HG03196 (cell line): ENCODE measurements at regions not wholly inside any gene's neighbourhood (a gene's known extent, or its start where the extent isn't known, plus 50 kb on each side); places are given as distances from the start of the nearest gene placed in this dataset.
"Not testable (repeated sequence)": the region's sequence is repeated elsewhere in the genome, so short reads cannot be mapped to it uniquely, and the experiment has no call there.

Experiments
- ATAC-seq: cut with Tn5 transposase; IDR thresholded peaks from one replicate; pipeline ENCODE4 v1.9.1; 2021; ENCODE audit not compliant: unreplicated experiment

DNA sequence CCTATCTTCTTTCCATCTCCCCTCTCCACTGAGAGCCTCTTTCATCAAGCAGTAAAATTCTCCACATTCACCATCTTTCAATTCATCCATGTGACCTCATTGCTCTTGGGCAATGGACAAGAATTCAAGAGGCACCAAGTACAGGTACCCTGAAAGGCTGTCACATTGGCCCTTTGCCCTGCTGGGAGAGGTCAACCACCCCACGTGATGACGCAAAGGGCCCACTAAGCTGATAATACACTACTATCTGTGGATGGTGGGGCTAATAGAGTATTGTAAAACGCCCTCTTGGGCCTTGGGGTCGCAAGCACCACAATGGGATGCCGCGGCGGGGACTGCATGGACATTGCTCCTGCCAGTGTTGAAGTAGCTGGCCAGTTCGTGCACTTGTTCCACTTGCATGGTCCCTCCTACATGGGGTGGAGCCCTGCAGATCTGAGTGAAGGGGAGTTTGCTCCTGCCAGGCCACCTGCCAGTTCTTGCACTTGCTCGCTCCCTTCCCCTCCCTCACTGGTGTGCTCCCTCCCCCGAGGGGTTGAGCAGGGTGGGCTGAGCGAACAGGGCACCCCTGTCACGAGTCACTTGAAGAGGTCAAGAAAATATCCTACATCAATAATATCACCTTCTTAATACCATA, 1578.8 kb upstream of the RAG2 start:
- no peak for ATAC-seq

DNA sequence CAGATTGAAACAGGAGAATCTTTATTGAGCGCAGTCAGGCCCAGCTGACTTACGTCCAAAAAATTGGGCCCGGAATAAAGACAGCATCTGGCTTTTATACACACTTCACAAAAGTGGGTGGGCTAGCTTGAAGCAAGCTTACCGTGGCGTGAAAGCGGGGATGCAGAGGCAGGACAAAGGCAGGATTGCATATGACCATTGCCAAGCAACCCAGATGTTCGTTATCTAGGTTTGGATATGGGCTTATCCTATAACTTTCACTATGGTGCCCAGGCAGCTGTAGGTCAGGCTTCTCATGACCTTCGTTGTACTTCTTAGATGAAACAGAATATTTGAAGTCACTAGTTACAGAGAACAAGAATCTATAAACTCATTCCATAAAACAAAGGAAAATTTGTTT, 1575.6 kb upstream of the RAG2 start:
- no peak for ATAC-seq

DNA sequence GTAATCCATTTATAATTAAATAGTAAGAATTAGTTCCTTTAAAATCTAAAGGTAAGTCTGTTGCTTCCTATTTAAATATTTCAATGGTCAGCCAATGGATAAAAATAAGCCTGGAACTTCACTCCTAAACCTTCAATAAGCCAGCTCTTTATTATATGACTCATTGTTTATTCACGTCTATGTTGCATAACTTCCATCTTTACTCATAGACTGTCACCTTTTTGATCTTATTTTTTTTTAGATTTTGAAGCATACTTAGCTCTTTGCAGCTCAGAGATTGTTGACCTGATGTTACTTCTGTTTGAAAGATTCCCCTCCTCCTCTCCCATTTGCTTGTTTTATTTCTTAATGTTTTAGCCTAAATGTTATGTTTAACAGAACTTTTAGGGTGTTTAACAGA, 1571.2 kb upstream of the RAG2 start:
- no peak for ATAC-seq

DNA sequence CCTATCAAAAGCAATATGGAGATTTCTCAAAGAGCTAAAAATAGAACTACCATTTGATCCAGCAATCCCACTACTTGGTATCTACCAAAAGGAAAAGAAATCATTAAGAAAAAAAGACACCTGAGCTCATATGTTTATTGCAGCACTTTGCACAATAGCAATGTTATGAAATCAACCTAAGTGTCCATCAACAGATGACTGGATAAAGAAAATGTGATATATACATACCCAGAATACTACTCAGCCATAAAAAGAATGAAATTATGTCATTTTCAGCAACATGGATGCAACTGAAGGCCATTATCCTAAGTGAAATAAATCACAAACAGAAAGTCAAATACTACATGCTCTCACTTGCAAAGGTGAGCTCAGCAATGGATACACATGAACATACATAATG, 1565.5 kb upstream of the RAG2 start:
- no peak for ATAC-seq

DNA sequence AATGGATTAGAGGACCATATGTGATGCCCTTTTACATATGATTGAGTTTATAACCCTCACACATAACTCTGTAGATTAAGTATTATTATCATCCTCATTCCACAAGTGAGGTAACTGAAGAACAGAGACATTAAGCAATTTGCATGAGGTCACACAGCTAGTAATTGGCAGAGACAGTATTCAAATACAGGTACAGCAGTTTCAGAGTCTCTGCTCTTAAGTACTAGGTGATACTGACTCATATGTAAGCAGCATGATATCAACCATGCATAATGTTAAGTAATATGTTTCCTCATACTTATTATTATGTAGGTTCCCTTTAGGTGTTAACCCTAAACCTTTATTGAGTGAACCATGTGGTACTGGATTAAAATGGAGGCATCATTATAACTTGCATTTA, 1562.4 kb upstream of the RAG2 start:
- ATAC-seq = no peak

DNA sequence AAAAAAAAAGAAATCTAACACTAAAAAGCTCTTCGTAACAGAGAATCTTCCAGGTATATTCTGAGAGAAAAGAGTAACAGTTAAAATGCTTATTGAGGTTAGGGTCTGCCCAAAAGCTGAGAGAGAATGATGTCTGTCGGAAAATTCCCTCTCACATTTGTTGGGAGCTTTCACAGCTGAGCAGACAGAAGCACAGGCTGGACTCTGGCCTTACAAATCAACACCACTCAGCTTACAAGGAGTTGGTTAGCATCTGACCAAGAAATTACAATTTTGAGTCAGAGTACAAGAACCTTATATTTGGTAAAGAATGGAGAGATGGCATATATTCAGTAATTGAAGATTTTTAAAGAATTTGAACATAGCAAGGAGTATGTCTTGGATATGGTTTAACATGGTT, 1561.0 kb upstream of the RAG2 start:
- no peak for ATAC-seq

DNA sequence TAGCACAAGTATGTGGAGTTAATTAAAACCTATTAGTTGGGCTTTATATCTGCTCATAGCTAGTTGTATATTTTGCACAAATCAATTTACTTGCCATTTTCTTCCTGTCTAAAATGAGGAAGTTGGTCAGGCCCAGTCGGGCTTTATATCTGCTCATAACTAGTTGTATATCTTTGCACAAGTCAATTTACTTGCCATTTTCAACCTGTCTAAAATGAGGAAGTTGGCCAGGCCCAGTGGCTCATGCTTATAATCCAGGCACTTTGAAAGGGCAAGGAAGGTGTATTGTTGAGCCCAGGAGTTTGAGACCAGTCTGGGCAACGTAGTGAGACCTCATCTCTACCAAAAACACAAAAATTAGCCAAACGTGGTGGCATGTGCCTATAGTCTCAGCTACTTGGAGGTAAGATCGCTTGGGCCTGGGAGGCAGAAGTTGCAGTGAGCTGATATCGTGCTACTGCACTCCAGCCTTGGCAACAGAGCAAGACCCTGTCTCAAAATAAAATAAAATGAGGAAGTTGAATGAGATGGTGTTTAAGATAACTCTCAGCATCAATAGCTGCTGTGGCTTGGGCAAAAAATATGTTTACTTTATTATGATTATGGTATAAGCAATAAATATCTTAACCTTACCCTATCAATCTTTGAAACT, 1558.6 kb upstream of the RAG2 start:
- no peak for ATAC-seq

DNA sequence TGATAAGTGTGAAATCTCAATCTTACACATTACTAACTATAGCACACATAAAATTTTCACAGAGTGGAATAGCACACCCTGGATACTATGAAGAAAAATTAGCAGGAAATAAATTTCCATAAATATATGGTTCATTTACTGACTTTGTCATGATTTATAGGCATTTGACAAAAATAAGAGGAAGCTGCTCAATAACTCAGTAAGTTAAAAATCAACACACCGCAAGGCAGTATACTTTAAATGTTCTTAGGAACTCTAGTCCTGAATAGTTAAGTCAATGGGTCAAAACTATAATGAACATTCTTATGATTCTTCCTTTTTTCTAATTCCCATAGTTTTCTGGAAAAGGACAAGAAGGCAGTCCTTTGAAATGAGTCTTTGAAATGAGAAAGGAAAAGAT, 1557.8 kb upstream of the RAG2 start:
- ATAC-seq = no peak

DNA sequence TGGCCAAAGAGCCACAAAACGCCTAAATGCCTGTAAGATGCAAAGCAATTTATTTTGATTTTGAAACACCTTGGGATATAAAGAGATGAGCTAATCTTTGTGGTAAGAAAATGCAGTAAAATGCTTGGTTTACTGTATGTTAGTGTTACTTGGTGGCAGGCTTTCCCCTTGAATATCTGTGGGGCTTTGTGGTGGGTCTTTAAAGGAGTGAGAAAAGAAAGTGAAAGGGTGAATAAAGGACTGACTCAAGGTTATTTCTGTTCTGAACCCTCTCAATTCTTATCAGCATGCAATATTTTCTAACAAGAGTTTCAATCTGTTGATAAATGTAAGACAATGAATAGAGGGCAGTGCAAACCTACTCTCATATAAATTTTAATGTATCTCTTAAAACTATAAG, 1555.9 kb upstream of the RAG2 start:
- no peak for ATAC-seq

DNA sequence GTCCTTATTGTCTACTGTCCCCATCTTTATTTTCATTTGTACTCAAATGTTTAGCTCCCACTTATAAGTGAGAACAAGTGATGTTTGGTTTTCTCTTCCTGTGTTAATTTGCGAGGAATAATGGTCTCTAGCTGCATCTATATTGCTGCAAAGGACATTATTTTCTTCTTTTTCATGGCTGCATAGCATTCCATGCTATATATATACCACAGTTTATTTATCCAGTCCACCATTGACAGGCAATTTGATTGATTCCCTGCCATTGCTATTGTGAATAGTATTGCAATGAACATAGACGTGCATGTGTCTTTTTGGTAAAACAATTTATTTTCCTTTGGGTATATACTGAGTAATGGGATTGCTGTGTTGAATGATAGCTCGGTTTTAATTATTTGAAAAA, 1545.8 kb upstream of the RAG2 start:
- no peak for ATAC-seq

DNA sequence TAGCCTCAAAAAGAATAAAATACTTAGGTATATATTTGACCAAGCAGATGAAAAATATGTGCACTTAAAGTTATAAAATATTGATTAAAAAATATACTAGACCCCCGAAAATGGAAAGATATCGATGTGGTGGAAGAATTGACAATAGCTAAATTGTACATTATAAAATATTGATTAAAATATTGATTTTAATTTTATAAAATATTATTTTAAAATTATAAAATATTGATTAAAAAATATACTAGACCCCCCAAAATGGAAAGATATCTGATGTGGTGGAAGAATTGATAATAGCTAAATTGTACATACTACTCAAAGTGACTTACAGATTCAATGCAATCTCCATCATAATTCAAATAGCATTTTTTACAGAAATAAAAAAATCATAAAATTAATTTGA, 1540.9 kb upstream of the RAG2 start:
- no peak for ATAC-seq

DNA sequence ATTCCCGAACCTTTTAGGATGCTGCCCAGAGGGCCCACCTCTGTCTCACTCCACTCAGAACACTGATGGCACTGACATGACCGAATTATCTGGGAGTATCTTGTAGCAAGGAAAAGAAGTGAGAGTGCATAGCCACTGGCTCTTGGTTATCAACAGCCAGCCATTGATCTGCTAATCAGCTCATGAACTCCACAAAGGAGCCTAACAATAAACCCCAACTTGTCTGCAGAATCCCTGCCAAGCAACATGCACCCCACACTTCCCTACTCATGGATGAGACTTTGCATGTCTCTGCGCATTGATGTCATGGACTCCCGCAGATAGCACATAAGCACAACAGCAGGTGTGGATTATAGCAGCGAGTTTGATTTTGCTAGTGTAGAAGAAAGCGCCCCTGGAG, 1538.9 kb upstream of the RAG2 start:
- no peak for ATAC-seq

DNA sequence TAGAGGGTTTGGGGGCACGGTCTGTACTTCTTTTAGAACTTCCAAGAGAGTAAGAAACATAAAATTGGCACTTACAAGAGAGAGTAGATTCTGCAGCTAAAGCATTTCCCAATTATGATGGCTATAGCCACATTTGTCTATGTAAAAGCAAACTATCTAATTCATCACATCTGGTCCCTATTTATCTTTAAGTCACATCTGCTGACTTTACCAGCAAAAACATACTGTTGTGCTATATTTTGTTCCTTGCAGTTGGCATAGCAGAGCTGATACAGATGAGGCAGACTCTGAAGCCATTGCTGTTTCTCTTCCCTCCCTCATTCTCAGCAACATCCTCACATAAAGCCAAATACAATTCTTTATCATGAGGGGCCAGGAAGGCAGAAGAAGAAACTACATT, 1533.5 kb upstream of the RAG2 start:
- no peak for ATAC-seq

DNA sequence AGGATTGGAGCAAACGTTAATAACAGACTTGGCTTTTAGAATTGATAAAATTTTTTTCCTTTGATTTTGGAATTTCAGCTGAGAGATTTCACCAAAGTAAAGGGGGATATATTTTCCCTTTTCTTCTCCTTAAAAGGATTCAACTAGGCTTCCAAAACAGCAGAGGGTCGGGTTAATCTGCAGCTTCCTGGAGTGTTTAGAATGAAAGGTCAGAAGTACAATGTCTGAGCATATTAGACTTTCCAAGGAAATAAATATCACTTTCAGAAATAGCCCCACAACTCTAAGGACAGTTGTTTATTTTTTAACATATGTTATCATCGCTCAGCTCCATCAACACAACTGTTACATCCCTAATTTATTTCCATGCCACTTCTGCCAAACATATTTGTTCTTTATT, 1532.9 kb upstream of the RAG2 start:
- ATAC-seq = no peak

DNA sequence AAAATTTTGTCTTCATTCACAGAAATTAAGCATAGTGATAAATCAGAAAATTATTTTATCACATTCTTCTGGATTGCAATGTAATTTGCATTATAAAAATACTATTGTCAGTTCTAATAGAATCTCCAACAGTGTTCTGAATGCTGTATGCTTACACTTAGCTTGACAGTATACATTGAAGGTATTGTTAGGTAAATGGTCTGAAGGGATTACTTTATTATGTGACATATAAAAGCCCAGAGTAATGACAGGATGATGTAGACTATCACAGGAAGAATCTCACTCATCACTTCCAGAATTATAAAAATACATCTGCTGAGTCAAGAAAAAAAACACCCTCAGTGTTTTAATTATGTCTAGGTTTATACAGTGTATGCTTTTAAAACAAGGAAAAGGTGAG, 1532.5 kb upstream of the RAG2 start:
- no peak for ATAC-seq

DNA sequence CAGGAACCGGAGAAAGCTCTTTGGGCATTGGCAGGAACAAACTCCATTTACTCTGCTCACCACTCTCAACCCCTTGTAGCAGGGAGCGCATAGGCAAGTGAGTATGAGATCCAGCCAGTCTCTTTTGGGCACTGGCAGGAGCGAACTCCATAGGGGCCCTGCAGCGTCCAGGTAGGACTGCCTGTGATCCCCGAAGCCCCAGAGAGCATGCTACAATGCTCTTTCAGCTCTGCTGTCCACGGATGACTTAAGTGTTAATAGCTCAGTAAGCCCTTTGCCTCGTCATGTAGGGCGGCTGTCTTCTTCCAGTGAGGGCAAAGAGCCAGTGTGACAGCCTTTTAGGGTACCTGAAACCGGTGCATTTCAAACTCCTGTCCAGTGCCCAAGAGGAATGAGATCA, 1525.6 kb upstream of the RAG2 start:
- ATAC-seq = no peak

DNA sequence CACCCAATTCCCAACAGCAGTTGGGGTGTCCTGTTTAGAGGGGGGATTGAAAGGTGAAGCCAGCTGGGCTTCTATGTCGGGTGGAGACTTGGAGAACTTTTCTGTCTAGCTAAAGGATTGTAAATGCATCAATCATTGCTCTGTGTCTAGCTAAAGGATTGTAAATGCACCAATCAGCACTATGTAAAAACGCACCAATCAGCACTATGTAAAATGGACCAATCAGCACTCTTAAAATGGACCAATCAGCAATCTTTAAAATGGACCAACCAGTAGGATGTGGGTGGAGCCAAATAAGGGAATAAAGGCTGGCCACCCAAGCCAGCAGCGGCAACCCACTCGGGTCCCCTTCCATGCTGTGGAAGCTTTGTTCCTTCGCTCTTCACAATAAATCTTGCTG, 1518.6 kb upstream of the RAG2 start:
- ATAC-seq = not testable (repeated sequence)

DNA sequence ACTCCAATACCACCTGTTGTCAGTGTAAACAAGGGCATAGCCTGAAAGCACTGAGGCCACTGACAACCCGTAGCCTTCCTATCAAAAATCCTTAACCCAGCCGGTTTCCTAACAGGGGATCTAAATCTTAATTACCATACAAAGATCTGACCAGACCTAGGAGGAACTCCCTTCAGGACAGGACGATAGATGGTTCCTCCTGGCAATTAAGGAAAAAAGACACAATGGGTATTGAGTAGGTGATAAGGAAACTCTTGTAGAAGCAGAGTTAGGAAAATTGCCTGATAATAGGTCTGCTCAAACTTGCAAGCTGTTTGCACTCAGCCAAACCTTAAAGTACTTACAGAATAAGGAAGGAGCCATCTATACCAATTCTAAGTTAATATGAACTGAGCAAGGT, 1517.3 kb upstream of the RAG2 start:
- not testable (repeated sequence) for ATAC-seq

DNA sequence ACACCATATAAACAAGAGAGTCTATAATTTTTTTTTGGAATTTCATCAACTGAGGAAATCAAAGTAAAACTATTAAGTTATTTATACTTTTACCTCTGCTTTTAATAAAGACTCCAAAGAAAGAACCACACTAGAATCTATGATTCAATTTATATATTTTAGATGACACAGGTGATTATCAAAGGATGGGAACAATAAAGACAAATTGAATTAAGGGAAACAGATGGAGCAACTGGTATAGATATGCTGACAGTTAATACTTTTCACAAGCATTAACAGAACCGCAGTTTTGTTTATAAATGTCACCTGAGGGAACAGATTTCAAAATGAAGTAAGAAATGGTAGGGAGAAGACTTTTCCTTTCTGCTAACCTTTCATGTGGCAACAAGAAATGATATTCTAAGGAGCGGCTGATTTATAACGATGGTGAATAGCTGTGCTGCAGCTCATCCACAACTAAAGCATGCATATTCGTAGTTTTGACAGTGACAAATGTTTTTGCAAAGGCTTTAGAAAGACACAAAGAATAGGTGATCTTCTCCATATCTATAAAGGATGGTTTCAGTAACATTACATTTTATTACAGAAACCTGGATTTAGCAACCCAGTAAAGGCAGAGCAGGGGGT, 1502.9 kb upstream of the RAG2 start:
- no peak for ATAC-seq

DNA sequence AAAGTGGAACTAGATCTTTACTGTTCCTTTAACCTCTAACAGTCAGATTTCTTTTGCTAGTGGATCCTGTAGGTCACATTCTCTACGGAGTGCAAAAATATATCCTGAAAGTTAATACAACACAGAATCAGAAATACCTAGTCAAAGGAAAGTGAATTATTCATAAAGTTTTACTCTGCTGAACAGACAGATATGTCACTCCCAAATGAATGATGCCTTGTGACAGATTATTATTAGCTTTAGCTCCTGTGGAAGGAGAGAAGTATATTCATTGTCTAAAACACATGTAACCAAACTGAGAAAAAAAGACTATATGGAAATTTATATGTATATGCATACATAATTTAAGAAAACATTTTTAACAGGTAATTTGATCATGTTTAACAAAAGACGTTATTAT, 1497.2 kb upstream of the RAG2 start:
- ATAC-seq = no peak

DNA sequence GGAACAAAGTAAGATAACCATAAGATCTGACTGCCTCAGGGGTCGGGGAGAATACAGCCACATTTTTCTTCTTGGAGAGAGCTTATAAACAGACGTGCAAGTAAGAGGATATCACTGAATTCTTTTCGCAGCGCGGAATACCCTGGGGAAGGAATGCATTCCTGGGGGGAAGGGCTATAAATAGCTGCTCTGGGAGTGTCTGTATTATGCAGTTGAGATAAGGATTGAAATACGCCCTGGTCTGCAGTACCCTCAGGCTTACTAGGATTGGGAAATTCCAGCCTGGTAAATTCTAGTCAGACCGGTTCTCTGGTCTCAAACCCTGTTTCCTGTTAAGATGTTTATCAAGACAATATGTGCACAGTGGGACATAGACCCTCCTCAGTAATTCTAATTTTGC, 1491.7 kb upstream of the RAG2 start:
- no peak for ATAC-seq

DNA sequence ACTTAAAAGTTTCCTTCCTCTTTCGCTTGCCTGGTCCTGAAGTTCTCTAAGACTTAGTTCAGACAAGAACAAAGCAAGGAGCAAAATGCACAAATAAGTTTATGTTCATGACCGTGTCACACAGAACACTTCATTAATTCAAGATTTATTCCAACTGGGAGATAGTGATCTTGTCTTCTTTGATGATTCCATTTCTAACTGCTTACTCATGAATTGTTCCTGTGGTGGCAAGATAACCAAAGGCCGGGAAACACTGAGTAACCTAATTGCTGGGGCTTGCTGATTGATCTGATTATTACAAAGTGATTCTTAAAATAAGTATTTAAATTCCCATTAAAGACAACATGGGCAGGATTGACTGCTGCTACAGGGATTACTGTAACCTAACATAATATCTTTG, 1462.9 kb upstream of the RAG2 start:
- no peak for ATAC-seq

DNA sequence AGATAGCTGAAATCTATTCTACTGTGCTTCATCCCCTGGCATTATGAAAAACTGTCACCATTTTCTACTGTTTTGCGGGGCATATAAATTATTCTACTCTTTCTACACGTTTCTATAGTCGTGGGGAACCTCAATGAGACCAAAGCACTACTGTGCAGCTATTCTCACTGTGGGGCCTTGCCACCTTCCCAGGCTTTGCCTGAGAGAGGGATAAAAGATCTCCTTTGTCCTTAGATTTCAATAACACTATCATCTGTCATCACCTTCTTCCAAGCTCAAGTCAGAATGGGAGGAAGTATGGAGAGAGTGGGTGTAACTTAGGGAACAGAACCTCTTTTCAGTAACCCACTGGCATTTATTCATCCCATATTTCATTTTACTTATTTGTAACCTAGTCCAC, 1462.1 kb upstream of the RAG2 start:
- no peak for ATAC-seq
